Retinal pigment epithelial cell (primary cell): ENCODE measurements at regions not wholly inside any gene's neighbourhood (a gene's known extent, or its start where the extent isn't known, plus 50 kb on each side); places are given as distances from the start of the nearest gene placed in this dataset.

Source experiments
- DNase-seq: peaks from one replicate; pipeline ENCODE4 v3.0.0-alpha.2; 2010; ENCODE audit warnings: low read depth
- H3K4me3 ChIP-seq: 2 replicates; pipeline ENCODE4 v1.5.1; 2011; ENCODE audit warnings: mild to moderate bottlenecking, low read length, control low read depth, moderate library complexity
- CTCF ChIP-seq: conservative IDR thresholded peaks from 2 replicates; pipeline ENCODE4 v1.5.1; 2011; ENCODE audit warnings: low read depth, low read length, control low read depth, inconsistent platforms

- H3K4me3 ChIP-seq: no peak overlapping the region
- no peak for TF ChIP-seq CTCF
- DNase-seq: no peak
These were observed 55.6 kb downstream of the ZNF281 start for GRCh38 chr1:200354243-200354642.

GRCh38 chr1:200353232-200353631 lies 56.6 kb downstream of the ZNF281 start:
- TF ChIP-seq CTCF: no peak
- H3K4me3 ChIP-seq: no peak overlapping the region
- DNase-seq: no peak

GRCh38 chr1:200351826-200352549 lies 57.8 kb downstream of the ZNF281 start:
- no peak for TF ChIP-seq CTCF
- DNase-seq: no peak
- no peak overlapping the region for H3K4me3 ChIP-seq

- no peak for TF ChIP-seq CTCF
- DNase-seq: no peak
- no peak overlapping the region for H3K4me3 ChIP-seq
These were observed 58.4 kb downstream of the ZNF281 start for GRCh38 chr1:200351425-200351824.

GRCh38 chr1:200346700-200347099 lies 63.1 kb downstream of the ZNF281 start:
- H3K4me3 ChIP-seq: no peak overlapping the region
- DNase-seq: no peak
- TF ChIP-seq CTCF: no peak

- H3K4me3 ChIP-seq: no peak overlapping the region
- DNase-seq: no peak
- TF ChIP-seq CTCF: no peak
These were observed 64.3 kb downstream of the ZNF281 start for GRCh38 chr1:200345520-200345919.

GRCh38 chr1:200343874-200344273 lies 66.0 kb downstream of the ZNF281 start:
- DNase-seq: no peak
- no peak for TF ChIP-seq CTCF

More at GRCh38 chr1:200343874-200344273, 66.0 kb downstream of the ZNF281 start:
- H3K4me3 ChIP-seq: no peak overlapping the region
